ENCODE measurements at regions not wholly inside any gene's neighbourhood (a gene's known extent, or its start where the extent isn't known, plus 50 kb on each side); places are given as distances from the start of the nearest gene placed in this dataset.
"Not testable (repeated sequence)": the region's sequence is repeated elsewhere in the genome, so short reads cannot be mapped to it uniquely, and the experiment has no call there.

GRCh38 chrX:140633105-140633504 is 76.5 kb upstream of the LINC00632 start:
- H2AFZ ChIP-seq (ENCODE audit: low read depth, low read length); H3K27me3 ChIP-seq (ENCODE audit: insufficient read depth, low read length, poor library complexity); H3K9ac ChIP-seq (ENCODE audit: low read depth, low read length); H3K4me3 ChIP-seq (ENCODE audit: low read depth in 1 of 2, low read length in 2 of 2); ATAC-seq (ENCODE audit: insufficient read depth, low read depth); H3K79me2 ChIP-seq (ENCODE audit: insufficient read depth, low read length); H3K4me2 ChIP-seq (ENCODE audit: insufficient read depth, low read length); H3K9me3 ChIP-seq (ENCODE audit: insufficient read depth, low read length, severe bottlenecking); H3K27ac ChIP-seq (ENCODE audit: low read length); H4K20me1 ChIP-seq (ENCODE audit: insufficient read depth, low read length); H3K4me1 ChIP-seq (ENCODE audit: insufficient read depth, low read length); H3K36me3 ChIP-seq (ENCODE audit: insufficient read depth, low read length); DNase-seq: not testable (repeated sequence)

GRCh38 chrX:140608111-140608510 is 101.4 kb upstream of the LINC00632 start:
- H3K4me2 ChIP-seq (ENCODE audit: insufficient read depth, low read length): no peak overlapping the region
- ATAC-seq (ENCODE audit: insufficient read depth, low read depth) (no peak), DNase-seq (no peak)
- H3K36me3 ChIP-seq (ENCODE audit: insufficient read depth, low read length): no peaks in the 10 kb centered on the region
- H3K4me3 ChIP-seq (ENCODE audit: low read depth in 1 of 2, low read length in 2 of 2): no peak overlapping the region
- H2AFZ ChIP-seq (ENCODE audit: low read depth, low read length): no peak overlapping the region
- H3K9me3 ChIP-seq (ENCODE audit: insufficient read depth, low read length, severe bottlenecking): no peaks in the 10 kb centered on the region
- TF ChIP-seq CTCF (IDR thresholded peaks at IDR 0.05; ENCODE audit: borderline replicate concordance, extremely low read depth, low read length, poor library complexity, severe bottlenecking) (no peak), EZH2 (IDR thresholded peaks at IDR 0.05; ENCODE audit: borderline replicate concordance, low read depth, low read length, severe bottlenecking) (no peak)
- H3K79me2 ChIP-seq (ENCODE audit: insufficient read depth, low read length): no peaks in the 10 kb centered on the region
- no peak overlapping the region for H3K9ac ChIP-seq (ENCODE audit: low read depth, low read length)
- H3K27me3 ChIP-seq (ENCODE audit: insufficient read depth, low read length, poor library complexity): no peaks in the 10 kb centered on the region
- no peaks in the 10 kb centered on the region for H4K20me1 ChIP-seq (ENCODE audit: insufficient read depth, low read length)
- no peaks in the 10 kb centered on the region for H3K4me1 ChIP-seq (ENCODE audit: insufficient read depth, low read length)
- H3K27ac ChIP-seq (ENCODE audit: low read length): no peak overlapping the region

DNA sequence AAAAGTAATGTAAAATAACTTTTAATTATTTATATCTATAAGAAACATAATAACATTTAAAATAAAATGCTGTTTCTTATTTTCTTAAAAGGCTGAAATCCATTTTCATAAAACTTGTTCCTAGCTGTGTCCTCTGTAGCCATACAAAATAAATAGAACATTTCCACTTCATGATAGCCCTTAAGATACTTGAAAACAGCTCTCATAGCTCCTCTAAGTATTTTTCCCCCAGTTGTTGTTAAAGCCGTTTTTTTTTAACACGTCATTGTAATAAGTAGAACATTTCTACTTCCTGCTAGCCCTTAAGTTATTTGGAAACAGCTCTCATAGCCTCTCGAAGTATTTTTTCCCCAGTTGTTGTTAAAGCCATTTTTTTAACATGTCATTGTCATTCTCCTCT is 97.3 kb upstream of the SOX3 start:
- DNase-seq: no peak
- no peak overlapping the region for H3K27ac ChIP-seq (ENCODE audit: low read length)
- H2AFZ ChIP-seq (ENCODE audit: low read depth, low read length): no peak overlapping the region
- H3K4me3 ChIP-seq (ENCODE audit: low read depth in 1 of 2, low read length in 2 of 2): no peak overlapping the region
- H3K36me3 ChIP-seq (ENCODE audit: insufficient read depth, low read length): no peaks in the 10 kb centered on the region
- H3K9me3 ChIP-seq (ENCODE audit: insufficient read depth, low read length, severe bottlenecking): no peaks in the 10 kb centered on the region
- no peak overlapping the region for H3K9ac ChIP-seq (ENCODE audit: low read depth, low read length)
- H3K27me3 ChIP-seq (ENCODE audit: insufficient read depth, low read length, poor library complexity): no peaks in the 10 kb centered on the region
- no peak for ATAC-seq (ENCODE audit: insufficient read depth, low read depth)
- TF ChIP-seq EZH2 (IDR thresholded peaks at IDR 0.05; ENCODE audit: borderline replicate concordance, low read depth, low read length, severe bottlenecking): no peak
- no peak for TF ChIP-seq CTCF (IDR thresholded peaks at IDR 0.05; ENCODE audit: borderline replicate concordance, extremely low read depth, low read length, poor library complexity, severe bottlenecking)
- H3K4me2 ChIP-seq (ENCODE audit: insufficient read depth, low read length): no peak overlapping the region
- no peaks in the 10 kb centered on the region for H4K20me1 ChIP-seq (ENCODE audit: insufficient read depth, low read length)
- H3K79me2 ChIP-seq (ENCODE audit: insufficient read depth, low read length): no peaks in the 10 kb centered on the region
- no peaks in the 10 kb centered on the region for H3K4me1 ChIP-seq (ENCODE audit: insufficient read depth, low read length)

DNA sequence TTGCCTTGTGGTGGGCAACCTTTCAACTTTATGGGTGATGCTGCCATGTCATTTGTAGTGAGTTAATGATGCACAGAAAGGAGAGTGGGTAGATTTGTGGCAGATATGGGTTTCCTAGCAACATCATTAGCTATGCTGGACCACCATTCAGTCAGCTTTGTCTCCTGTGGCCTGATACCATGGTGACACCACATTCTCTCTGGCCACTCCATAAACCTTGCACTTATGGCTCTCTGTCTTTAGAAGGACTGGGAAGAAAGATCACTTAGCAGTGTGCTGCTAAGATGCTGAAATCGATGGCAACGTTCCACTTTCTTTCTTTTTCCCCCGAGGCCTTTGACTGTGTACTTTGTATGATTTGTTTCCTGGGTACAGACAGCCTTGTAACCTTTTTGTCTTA is 95.0 kb upstream of the SOX3 start:
- TF ChIP-seq EZH2 (IDR thresholded peaks at IDR 0.05; ENCODE audit: borderline replicate concordance, low read depth, low read length, severe bottlenecking): no peak
- H3K4me1 ChIP-seq (ENCODE audit: insufficient read depth, low read length): no peaks in the 10 kb centered on the region
- no peak overlapping the region for H3K9ac ChIP-seq (ENCODE audit: low read depth, low read length)
- no peak overlapping the region for H3K4me3 ChIP-seq (ENCODE audit: low read depth in 1 of 2, low read length in 2 of 2)
- ATAC-seq (ENCODE audit: insufficient read depth, low read depth) (no peak), DNase-seq (no peak)
- no peak overlapping the region for H2AFZ ChIP-seq (ENCODE audit: low read depth, low read length)
- H3K4me2 ChIP-seq (ENCODE audit: insufficient read depth, low read length): no peak overlapping the region
- no peaks in the 10 kb centered on the region for H3K27me3 ChIP-seq (ENCODE audit: insufficient read depth, low read length, poor library complexity)
- no peaks in the 10 kb centered on the region for H3K79me2 ChIP-seq (ENCODE audit: insufficient read depth, low read length)
- H4K20me1 ChIP-seq (ENCODE audit: insufficient read depth, low read length): no peaks in the 10 kb centered on the region
- no peaks in the 10 kb centered on the region for H3K9me3 ChIP-seq (ENCODE audit: insufficient read depth, low read length, severe bottlenecking)
- H3K27ac ChIP-seq (ENCODE audit: low read length): no peak overlapping the region
- no peaks in the 10 kb centered on the region for H3K36me3 ChIP-seq (ENCODE audit: insufficient read depth, low read length)
